ENCODE measurements at regions not wholly inside any gene's neighbourhood (a gene's known extent, or its start where the extent isn't known, plus 50 kb on each side); places are given as distances from the start of the nearest gene placed in this dataset.

DNA sequence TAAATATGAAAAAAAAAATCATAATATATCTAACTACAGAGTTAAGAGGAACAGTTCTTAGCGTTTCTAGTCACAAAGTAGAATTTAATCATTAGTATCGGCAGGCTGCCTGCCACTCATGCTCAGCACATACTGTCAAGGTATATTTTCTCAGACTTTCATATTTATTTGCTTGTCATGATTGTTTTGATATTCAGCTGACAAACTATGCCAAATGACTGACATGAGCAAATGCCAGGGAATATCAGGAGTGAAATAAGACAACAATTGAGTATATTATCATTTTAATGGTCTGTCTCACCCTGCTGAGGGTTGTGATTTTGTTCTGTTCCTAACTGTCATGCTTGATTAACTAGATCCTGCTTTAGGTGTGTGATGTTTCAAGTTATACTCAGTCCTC lies 395.0 kb upstream of the SPOCK3 start:
- no peak for TF ChIP-seq RAD21 (conservative IDR thresholded peaks at IDR 0.05)
- peak; percentile 100 for TF ChIP-seq POLR2AphosphoS5 (IDR thresholded peaks at IDR 0.05)
- TF ChIP-seq, protein P1, sequence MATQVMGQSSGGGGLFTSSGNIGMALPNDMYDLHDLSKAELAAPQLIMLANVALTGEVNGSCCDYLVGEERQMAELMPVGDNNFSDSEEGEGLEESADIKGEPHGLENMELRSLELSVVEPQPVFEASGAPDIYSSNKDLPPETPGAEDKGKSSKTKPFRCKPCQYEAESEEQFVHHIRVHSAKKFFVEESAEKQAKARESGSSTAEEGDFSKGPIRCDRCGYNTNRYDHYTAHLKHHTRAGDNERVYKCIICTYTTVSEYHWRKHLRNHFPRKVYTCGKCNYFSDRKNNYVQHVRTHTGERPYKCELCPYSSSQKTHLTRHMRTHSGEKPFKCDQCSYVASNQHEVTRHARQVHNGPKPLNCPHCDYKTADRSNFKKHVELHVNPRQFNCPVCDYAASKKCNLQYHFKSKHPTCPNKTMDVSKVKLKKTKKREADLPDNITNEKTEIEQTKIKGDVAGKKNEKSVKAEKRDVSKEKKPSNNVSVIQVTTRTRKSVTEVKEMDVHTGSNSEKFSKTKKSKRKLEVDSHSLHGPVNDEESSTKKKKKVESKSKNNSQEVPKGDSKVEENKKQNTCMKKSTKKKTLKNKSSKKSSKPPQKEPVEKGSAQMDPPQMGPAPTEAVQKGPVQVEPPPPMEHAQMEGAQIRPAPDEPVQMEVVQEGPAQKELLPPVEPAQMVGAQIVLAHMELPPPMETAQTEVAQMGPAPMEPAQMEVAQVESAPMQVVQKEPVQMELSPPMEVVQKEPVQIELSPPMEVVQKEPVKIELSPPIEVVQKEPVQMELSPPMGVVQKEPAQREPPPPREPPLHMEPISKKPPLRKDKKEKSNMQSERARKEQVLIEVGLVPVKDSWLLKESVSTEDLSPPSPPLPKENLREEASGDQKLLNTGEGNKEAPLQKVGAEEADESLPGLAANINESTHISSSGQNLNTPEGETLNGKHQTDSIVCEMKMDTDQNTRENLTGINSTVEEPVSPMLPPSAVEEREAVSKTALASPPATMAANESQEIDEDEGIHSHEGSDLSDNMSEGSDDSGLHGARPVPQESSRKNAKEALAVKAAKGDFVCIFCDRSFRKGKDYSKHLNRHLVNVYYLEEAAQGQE (IDR thresholded peaks at IDR 0.05; ENCODE audit: borderline replicate concordance): peak; percentile 84
- TF ChIP-seq, protein P2, sequence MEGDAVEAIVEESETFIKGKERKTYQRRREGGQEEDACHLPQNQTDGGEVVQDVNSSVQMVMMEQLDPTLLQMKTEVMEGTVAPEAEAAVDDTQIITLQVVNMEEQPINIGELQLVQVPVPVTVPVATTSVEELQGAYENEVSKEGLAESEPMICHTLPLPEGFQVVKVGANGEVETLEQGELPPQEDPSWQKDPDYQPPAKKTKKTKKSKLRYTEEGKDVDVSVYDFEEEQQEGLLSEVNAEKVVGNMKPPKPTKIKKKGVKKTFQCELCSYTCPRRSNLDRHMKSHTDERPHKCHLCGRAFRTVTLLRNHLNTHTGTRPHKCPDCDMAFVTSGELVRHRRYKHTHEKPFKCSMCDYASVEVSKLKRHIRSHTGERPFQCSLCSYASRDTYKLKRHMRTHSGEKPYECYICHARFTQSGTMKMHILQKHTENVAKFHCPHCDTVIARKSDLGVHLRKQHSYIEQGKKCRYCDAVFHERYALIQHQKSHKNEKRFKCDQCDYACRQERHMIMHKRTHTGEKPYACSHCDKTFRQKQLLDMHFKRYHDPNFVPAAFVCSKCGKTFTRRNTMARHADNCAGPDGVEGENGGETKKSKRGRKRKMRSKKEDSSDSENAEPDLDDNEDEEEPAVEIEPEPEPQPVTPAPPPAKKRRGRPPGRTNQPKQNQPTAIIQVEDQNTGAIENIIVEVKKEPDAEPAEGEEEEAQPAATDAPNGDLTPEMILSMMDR (IDR thresholded peaks at IDR 0.05; ENCODE audit: poor library complexity, severe bottlenecking): no peak
- no peak for TF ChIP-seq EZH2 (IDR thresholded peaks at IDR 0.05; ENCODE audit: borderline replicate concordance, insufficient read depth, low read length, poor library complexity, severe bottlenecking)
- no peak for TF ChIP-seq SMC3 (conservative IDR thresholded peaks at IDR 0.05; ENCODE audit: poor library complexity)

All from neural cell (in vitro differentiated cells).